ENCODE measurements at regions not wholly inside any gene's neighbourhood (a gene's known extent, or its start where the extent isn't known, plus 50 kb on each side); places are given as distances from the start of the nearest gene placed in this dataset.

GRCh38 chr5:168162464-168162863 lies 129.0 kb upstream of the WWC1 start:
- TF ChIP-seq CTCF (IDR thresholded peaks at IDR 0.05; ENCODE audit: low read length) (no peak), EZH2 (IDR thresholded peaks at IDR 0.05; ENCODE audit: borderline replicate concordance, low read length) (no peak)
